ENCODE measurements at regions not wholly inside any gene's neighbourhood (a gene's known extent, or its start where the extent isn't known, plus 50 kb on each side); places are given as distances from the start of the nearest gene placed in this dataset.

GRCh38 chr14:65794674-65795279 is 382.2 kb downstream of the FUT8 start:
- DNase-seq: no peak

- no peak for DNase-seq
Measured at GRCh38 chr14:65798216-65798615, 385.7 kb downstream of the FUT8 start.

GRCh38 chr14:65800694-65801093 is 388.2 kb downstream of the FUT8 start:
- no peak for DNase-seq

- DNase-seq: no peak
Measured at GRCh38 chr14:65802196-65802595, 389.7 kb downstream of the FUT8 start.

GRCh38 chr14:65803885-65804284 is 391.4 kb downstream of the FUT8 start:
- DNase-seq: no peak

- no peak for DNase-seq
Measured at GRCh38 chr14:65804439-65805112, 392.0 kb downstream of the FUT8 start.

GRCh38 chr14:65805113-65805473 is 392.6 kb downstream of the FUT8 start:
- no peak for DNase-seq

- DNase-seq: no peak
Measured at GRCh38 chr14:65808390-65808789, 395.9 kb downstream of the FUT8 start.

GRCh38 chr14:65810322-65810721 is 397.8 kb downstream of the FUT8 start:
- DNase-seq: no peak

GRCh38 chr14:65813760-65814384 is 401.3 kb downstream of the FUT8 start:
- no peak for DNase-seq

- no peak for DNase-seq
Measured at GRCh38 chr14:65815127-65815526, 402.6 kb downstream of the FUT8 start.

- DNase-seq: no peak
Measured at GRCh38 chr14:65817011-65817410, 404.5 kb downstream of the FUT8 start.

- no peak for DNase-seq
Measured at GRCh38 chr14:65819569-65819968, 407.0 kb downstream of the FUT8 start.

GRCh38 chr14:65821224-65821753 is 408.8 kb downstream of the FUT8 start:
- no peak for DNase-seq

GRCh38 chr14:65824285-65824977 is 411.9 kb downstream of the FUT8 start:
- DNase-seq: peak; percentile 17

GRCh38 chr14:65824978-65825299 is 412.4 kb downstream of the FUT8 start:
- DNase-seq: no peak

GRCh38 chr14:65826946-65827345 is 414.4 kb downstream of the FUT8 start:
- DNase-seq: no peak

- DNase-seq: no peak
Measured at GRCh38 chr14:65827520-65827919, 415.0 kb downstream of the FUT8 start.

GRCh38 chr14:65828396-65828795 is 415.9 kb downstream of the FUT8 start:
- no peak for DNase-seq

GRCh38 chr14:65832431-65833266 is 420.1 kb downstream of the FUT8 start:
- DNase-seq: no peak

GRCh38 chr14:65833267-65833880 is 420.8 kb downstream of the FUT8 start:
- no peak for DNase-seq

GRCh38 chr14:65834051-65834450 is 421.5 kb downstream of the FUT8 start:
- no peak for DNase-seq

Measured in T-helper 9 cell (primary cell).